Mesodermal cell (in vitro differentiated cells): ENCODE measurements at regions not wholly inside any gene's neighbourhood (a gene's known extent, or its start where the extent isn't known, plus 50 kb on each side); places are given as distances from the start of the nearest gene placed in this dataset.

Experiments used
- H3K27ac ChIP-seq: 2 replicates; pipeline ENCODE4 v1.7.0; 2013; ENCODE audit warnings: mild to moderate bottlenecking, low read depth, low read length, moderate library complexity; ENCODE audit not compliant: severe bottlenecking
- H3K36me3 ChIP-seq: 2 replicates; pipeline ENCODE4 v1.7.1; 2013; ENCODE audit warnings: mild to moderate bottlenecking, low read length, moderate library complexity; ENCODE audit not compliant: control insufficient read depth, insufficient read depth
- H3K4me1 ChIP-seq: one replicate; pipeline ENCODE4 v1.7.1; 2013; ENCODE audit warnings: mild to moderate bottlenecking, low read length; ENCODE audit not compliant: insufficient read depth, control insufficient read depth, poor library complexity, severe bottlenecking
- H3K4me3 ChIP-seq: 2 replicates; pipeline ENCODE4 v1.7.0; 2013; ENCODE audit warnings: low read length, control low read depth, mild to moderate bottlenecking; ENCODE audit not compliant: insufficient read depth, poor library complexity, severe bottlenecking; ENCODE audit errors: extremely low read depth
- H3K9me3 ChIP-seq: 2 replicates; pipeline ENCODE4 v1.7.1; 2013; ENCODE audit warnings: mild to moderate bottlenecking, low read length, moderate library complexity; ENCODE audit not compliant: control insufficient read depth
- WGBS, 2 experiments: methylation state at CpG; one replicate each; pipeline ENCODE4 v1.1.5; 2013; ENCODE audit warnings: missing lambda C conversion rate in 2 of 2; ENCODE audit not compliant: insufficient coverage in 2 of 2; 5-methylcytosine and 5-hydroxymethylcytosine counted together

- H3K4me3 ChIP-seq: no peak overlapping the region
- peaks cover 31% of the 10 kb centered on the region for H3K4me1 ChIP-seq
- peak overlapping the region; percentile 78 for H3K27ac ChIP-seq
- no peaks in the 10 kb centered on the region for H3K36me3 ChIP-seq
- no peaks in the 10 kb centered on the region for H3K9me3 ChIP-seq
- 66 to 91% methylated on average over 4 to 5 of the region's 5 CpGs for WGBS, 2 experiments
Measured at GRCh38 chr6:139540276-139540675, 165.8 kb upstream of the CITED2 start.

GRCh38 chr6:139539852-139540251 lies 165.4 kb upstream of the CITED2 start:
- WGBS, 2 experiments: 73 to 83% methylated on average over 8 to 10 of the region's 12 CpGs
- H3K4me3 ChIP-seq: no peak overlapping the region

GRCh38 chr6:139538366-139538765 lies 163.9 kb upstream of the CITED2 start:
- peak overlapping the region; percentile 39 for H3K27ac ChIP-seq
- peaks cover 41% of the 10 kb centered on the region for H3K4me1 ChIP-seq

More at GRCh38 chr6:139539852-139540251, 165.4 kb upstream of the CITED2 start:
- Histone ChIP-seq H3K27ac (peak overlapping the region; percentile 78), H3K9me3 (no peaks in the 10 kb centered on the region), H3K36me3 (no peaks in the 10 kb centered on the region), H3K4me1 (peaks cover 30% of the 10 kb centered on the region)

GRCh38 chr6:139536751-139537617 lies 162.5 kb upstream of the CITED2 start:
- H3K27ac ChIP-seq: no peak overlapping the region
- no peaks in the 10 kb centered on the region for H3K9me3 ChIP-seq
- H3K4me1 ChIP-seq: peaks cover 41% of the 10 kb centered on the region
- 97 to 100% methylated on average over 4 to 5 of the region's 8 CpGs for WGBS, 2 experiments
- no peaks in the 10 kb centered on the region for H3K36me3 ChIP-seq
- no peak overlapping the region for H3K4me3 ChIP-seq

More at GRCh38 chr6:139538366-139538765, 163.9 kb upstream of the CITED2 start:
- 94 to 100% methylated on average over 3 to 6 of the region's 7 CpGs for WGBS, 2 experiments
- Histone ChIP-seq H3K9me3 (no peaks in the 10 kb centered on the region), H3K4me3 (no peak overlapping the region), H3K36me3 (no peaks in the 10 kb centered on the region)

GRCh38 chr6:139534472-139535115 lies 160.1 kb upstream of the CITED2 start:
- H3K9me3 ChIP-seq: no peaks in the 10 kb centered on the region
- WGBS, 2 experiments: 66 to 68% methylated on average over 3 to 4 of the region's 5 CpGs
- no peaks in the 10 kb centered on the region for H3K36me3 ChIP-seq
- no peak overlapping the region for H3K4me3 ChIP-seq
- peaks cover 42% of the 10 kb centered on the region for H3K4me1 ChIP-seq
- peak overlapping the region; percentile 88 for H3K27ac ChIP-seq

- WGBS, 2 experiments: 66 to 80% methylated on average over 3 to 4 of the region's 11 CpGs
- Histone ChIP-seq H3K27ac (peak overlapping the region; percentile 88), H3K4me3 (no peak overlapping the region), H3K9me3 (no peaks in the 10 kb centered on the region), H3K36me3 (no peaks in the 10 kb centered on the region), H3K4me1 (peaks cover 36% of the 10 kb centered on the region)
Measured at GRCh38 chr6:139533573-139534471, 159.4 kb upstream of the CITED2 start.

- WGBS, 2 experiments: 80% methylated on average over 2 of the region's 4 CpGs; no CpG with 5 or more reads in 1 of the 2 experiments
- no peaks in the 10 kb centered on the region for H3K36me3 ChIP-seq
- peaks cover 30% of the 10 kb centered on the region for H3K4me1 ChIP-seq
- no peak overlapping the region for H3K4me3 ChIP-seq
- H3K9me3 ChIP-seq: no peaks in the 10 kb centered on the region
- peak overlapping the region; percentile 88 for H3K27ac ChIP-seq
Measured at GRCh38 chr6:139533171-139533570, 158.7 kb upstream of the CITED2 start.

GRCh38 chr6:139531148-139532115 lies 157.0 kb upstream of the CITED2 start:
- peak overlapping the region; percentile 49 for H3K27ac ChIP-seq
- 100% methylated on average over 2 of the region's 8 CpGs; no CpG with 5 or more reads in 1 of the 2 experiments for WGBS, 2 experiments
- no peaks in the 10 kb centered on the region for H3K9me3 ChIP-seq

GRCh38 chr6:139530561-139530960 lies 156.1 kb upstream of the CITED2 start:
- WGBS, 2 experiments: 90 to 95% methylated on average over 3 to 6 of the region's 7 CpGs

More at GRCh38 chr6:139531148-139532115, 157.0 kb upstream of the CITED2 start:
- H3K4me1 ChIP-seq: peaks cover 29% of the 10 kb centered on the region
- no peak overlapping the region for H3K4me3 ChIP-seq
- H3K36me3 ChIP-seq: no peaks in the 10 kb centered on the region

More at GRCh38 chr6:139530561-139530960, 156.1 kb upstream of the CITED2 start:
- H3K9me3 ChIP-seq: no peaks in the 10 kb centered on the region
- no peaks in the 10 kb centered on the region for H3K36me3 ChIP-seq
- peaks cover 29% of the 10 kb centered on the region for H3K4me1 ChIP-seq
- H3K27ac ChIP-seq: peak overlapping the region; percentile 49
- no peak overlapping the region for H3K4me3 ChIP-seq
